Occipital lobe (tissue), 1 donor: ENCODE measurements at regions not wholly inside any gene's neighbourhood (a gene's known extent, or its start where the extent isn't known, plus 50 kb on each side); places are given as distances from the start of the nearest gene placed in this dataset.

ENCODE experiments used
- DNase-seq: peaks from one replicate; lab custom pipeline; 2025; lab: John Stamatoyannopoulos, UW

- no peak for DNase-seq
These were observed 166.7 kb upstream of the KCNIP4 start for GRCh38 chr4:22115262-22115661.

GRCh38 chr4:22103768-22104167 is 155.2 kb upstream of the KCNIP4 start:
- DNase-seq = no peak

DNA sequence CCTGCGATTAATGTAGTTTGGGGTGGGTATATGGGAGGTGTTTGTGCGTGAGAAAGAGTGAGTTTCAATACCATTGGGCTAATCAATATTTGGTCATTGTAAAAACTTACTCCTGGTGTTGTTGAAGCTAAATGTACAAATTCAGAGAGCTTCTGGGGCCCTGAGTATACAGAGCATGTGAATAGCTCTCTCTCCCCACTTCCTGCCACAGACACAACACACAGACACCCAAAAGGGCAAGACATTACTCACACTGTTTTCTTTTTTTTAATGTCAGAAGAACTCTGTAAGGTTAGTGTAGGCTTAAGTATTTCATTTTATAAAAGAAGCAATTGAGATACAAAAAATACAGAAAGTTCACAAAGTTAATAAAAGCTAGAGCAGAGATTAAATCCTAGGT is 151.3 kb upstream of the KCNIP4 start:
- DNase-seq = no peak

DNA sequence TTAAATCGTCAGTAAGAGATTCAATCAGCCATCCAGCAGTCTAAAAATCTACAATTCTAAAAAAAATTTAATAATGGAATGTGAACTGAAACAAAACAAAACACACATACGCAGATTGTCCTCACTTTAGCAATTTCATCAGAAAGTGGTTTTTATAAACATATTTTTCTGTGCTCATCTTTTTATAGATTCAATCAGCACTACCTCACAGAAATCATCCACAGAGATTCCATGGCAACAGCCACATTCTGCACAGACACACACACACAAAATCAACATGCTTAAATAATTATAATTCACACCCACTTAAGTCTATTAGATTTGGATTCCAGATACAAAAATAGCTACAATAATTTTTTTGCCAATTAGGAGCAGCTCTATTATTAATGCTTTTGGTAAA is 149.0 kb upstream of the KCNIP4 start:
- DNase-seq = no peak

DNA sequence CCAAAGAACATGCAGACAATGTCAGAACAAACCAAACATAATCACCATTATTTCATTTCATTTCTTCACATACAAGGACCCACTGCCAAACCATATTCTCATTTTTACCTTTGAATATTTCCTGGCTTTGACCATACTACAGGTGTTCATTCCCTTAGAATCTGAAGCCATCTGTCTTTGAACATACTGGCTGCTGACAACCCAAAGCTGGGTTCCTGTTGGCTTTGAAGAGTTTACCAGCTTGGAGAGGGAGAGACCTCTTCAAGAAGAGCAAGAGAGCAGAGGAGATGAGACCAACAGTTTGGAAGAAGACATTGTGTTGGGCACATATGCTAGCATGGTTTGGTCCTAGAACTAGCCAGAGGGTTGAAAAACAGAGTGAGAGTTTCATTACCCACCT is 145.6 kb upstream of the KCNIP4 start:
- DNase-seq = no peak

GRCh38 chr4:22093126-22093525 is 144.6 kb upstream of the KCNIP4 start:
- DNase-seq = no peak

DNA sequence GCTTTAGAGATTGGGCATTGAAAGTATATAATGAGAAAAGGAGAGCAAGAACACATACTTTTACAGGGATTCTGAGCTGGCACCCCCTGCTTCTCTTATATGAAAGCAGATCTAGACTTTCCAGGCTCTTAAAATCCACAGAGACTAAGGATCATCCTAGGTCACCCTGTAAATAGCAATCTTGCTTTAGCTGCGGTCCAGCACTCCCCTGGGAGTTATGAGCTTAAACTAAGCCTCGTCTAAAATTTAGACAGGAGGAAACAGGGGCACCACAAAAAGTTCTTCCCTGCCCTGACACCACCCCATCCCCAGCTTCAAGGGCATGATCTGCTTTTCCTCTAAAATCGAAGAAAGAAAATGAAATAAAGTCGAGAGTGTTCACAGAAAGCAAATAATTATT is 143.3 kb upstream of the KCNIP4 start:
- DNase-seq = no peak

DNA sequence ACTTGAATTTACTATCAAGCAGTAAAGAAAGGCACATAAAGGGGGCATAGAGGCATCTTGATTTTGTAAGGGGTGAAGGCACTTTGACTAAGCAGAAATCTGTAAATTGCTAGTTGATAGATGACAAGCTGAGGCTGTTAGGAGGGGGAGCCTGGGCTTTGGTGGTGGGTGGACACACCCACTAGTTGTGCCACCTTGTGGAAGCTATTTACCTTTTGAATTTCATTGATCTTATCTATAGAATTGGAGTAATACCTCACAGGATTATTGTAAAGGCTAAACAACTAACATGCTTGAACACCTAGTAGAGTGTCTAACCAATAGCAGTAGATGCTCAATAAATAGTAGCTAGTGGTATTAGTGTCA is 142.8 kb upstream of the KCNIP4 start:
- DNase-seq = no peak

DNA sequence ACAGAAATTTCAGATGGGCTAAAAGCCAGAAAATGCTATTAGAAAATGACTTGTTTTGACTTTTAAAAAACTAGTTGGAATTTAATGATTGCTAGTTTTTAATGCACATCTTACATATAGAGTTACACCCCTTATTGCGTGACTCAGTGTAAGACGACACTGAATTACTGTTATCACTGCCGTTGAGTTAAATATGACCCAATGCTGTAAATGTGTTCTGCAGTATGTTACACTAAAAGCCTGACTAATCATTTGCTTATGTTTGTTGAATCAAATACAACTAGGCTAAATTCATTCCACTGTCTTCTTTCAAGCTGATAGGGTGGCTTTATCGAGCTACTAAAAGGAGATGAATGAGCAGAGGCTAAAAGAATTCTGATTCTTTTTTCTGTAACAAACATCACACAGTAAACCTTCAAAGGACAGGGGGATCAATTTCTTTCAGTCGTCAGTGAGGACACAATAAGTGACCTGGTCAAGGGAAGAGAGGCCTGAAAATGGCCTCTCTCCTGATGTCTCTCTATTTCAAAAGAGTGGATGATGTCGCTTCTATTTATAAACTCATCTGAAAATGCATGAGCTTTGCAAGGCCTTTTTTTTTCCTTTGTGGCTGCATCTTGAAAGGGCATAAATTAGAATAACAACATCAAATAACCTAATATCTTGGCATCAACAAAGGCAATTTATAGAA is 142.2 kb upstream of the KCNIP4 start:
- no peak for DNase-seq

DNA sequence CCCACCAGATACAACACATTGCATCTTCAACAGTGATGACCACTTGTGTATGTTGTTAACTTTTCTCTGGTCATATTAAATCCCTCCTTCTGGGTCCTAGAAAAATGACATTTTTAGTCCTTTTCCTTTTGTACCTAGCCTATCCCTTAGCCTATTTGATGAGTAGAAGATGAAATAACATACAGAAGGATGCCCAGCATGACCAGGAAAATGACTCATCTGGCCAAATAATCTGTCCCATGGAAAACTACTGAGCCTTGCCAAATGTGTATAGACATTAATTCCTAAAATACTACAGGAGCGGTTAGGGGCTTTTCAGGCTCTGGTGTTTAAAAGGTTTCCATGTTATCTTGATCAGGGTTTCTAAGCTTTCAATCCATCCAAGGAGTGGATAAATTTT is 129.0 kb upstream of the KCNIP4 start:
- DNase-seq = no peak

- DNase-seq = no peak
These were observed 124.2 kb upstream of the KCNIP4 start for GRCh38 chr4:22072726-22073125.

GRCh38 chr4:22072240-22072639 is 123.7 kb upstream of the KCNIP4 start:
- no peak for DNase-seq

DNA sequence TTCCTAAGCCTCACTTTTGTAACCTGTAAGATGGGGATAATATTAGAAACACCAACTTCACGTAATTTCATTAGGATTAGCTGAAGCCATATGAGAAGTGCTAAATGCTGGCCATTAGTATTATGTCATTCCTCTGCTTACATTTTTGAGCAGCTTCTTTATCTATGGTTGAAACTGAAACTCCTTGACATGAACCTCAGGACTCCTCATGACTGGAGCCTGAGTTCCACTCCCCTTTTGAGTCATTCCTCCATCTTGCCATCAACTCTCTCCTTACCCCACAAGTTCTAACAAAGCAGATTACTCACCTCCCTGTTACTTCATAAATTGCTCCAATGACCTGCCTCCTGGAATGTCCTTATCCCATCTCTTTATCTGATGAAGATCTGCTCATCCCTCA is 123.2 kb upstream of the KCNIP4 start:
- DNase-seq = no peak

- no peak for DNase-seq
These were observed 121.7 kb upstream of the KCNIP4 start for GRCh38 chr4:22070256-22070655.

GRCh38 chr4:22063613-22064012 is 115.0 kb upstream of the KCNIP4 start:
- DNase-seq = no peak

DNA sequence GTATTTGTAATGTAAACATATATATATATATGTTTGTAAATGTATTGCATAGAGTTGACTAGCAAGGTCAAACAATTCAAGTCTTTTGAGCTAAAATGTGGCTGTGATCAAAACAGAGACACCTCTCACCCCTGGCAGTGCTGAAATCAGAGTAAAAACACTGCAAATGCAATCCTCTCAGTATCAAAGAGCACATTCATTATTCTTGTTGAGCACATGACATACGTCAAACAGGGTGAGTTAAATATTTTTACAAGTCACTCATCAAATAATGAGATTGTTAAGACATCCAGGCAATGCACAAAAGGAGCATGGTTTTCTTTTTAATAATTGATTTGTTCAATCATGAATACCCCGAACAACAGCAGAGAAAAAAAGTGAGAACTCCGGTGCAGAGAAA is 114.1 kb upstream of the KCNIP4 start:
- no peak for DNase-seq

GRCh38 chr4:22055954-22056353 is 107.4 kb upstream of the KCNIP4 start:
- no peak for DNase-seq

- DNase-seq = no peak
These were observed 103.5 kb upstream of the KCNIP4 start for GRCh38 chr4:22052076-22052475.

DNA sequence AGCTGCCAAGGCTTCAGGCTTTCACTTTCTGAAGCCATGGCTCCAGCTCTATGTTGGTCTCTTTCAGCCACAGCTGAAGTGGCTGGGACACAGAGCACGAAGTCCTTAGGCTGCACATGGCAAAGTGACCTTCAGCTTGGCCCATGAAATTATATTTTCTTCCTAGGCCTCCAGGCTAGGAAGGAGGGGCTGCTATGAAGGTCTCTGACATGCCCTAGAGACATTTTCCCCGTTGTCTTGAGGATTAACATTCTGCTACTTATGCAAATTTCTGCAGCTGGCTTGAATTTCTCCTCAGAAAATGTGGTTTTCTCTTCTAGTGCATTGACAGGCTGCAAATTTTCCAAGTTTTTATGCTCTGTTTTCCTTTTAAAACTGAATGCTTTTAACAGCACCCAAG is 99.8 kb upstream of the KCNIP4 start:
- DNase-seq = no peak

GRCh38 chr4:22047793-22048192 is 99.2 kb upstream of the KCNIP4 start:
- no peak for DNase-seq

DNA sequence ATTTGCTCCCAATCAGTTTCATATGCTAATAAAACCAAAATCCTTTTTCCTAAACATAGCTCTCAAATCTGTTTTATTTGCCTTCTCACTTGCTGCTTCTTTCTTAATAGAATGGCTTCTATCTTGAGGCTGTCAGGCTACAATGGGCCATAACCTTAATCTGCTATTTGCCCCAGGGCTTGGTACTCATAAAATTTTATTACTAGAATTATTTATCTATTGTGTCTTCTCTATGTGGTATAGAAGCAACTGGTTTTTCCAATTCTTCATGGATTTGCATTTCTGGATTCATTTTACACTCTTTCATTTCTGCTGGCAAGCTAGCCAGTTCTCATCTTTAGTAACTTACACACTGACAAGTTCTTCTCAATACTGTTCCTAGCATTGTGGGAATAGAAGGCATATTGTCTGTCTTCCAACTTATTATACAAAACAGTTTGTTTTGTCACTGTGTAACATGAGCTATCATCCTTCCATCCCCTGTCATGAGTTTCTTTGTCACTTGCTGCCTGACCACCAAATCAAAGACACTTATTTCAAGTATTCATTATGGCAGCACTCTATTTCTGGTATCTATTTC is 96.6 kb upstream of the KCNIP4 start:
- no peak for DNase-seq

DNA sequence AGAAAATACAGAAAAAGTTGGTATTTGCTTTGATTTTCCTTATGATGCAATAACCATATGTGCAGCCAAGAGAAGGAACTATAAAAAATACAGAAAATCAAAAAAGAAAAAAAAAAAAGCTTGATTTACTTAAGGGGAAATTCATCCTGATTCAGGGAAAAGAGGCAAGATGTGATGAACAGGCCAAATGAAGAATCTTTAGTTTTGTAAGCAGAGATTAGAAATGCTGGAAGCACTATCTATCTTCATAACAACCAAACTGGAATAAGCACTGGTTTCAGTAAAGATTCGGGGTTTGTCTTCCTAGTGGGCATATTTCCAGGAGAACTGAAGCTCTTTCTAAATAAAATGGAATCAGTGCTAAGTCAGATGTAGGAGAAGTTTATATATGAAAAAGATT is 82.9 kb upstream of the KCNIP4 start:
- no peak for DNase-seq

DNA sequence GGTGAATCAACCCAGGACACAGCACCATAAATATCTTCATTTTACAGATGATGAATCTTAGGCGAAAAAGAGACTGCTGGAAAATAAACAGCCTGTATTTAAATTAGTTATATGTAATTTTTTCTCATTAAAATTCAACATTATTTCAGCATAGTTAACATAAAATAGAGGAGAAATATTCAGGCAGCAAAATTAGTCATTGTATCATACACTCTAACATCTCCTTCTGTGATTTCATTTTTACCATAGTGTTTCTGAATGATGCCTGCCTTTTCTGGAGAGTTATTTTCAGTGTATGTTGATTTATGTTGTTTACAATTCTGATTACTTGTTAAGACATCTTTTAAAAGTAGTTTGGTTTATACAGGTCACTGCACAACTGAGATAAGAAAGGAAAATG is 82.3 kb upstream of the KCNIP4 start:
- DNase-seq = no peak

- no peak for DNase-seq
These were observed 81.7 kb upstream of the KCNIP4 start for GRCh38 chr4:22030307-22030706.
